Retinal pigment epithelial cell (primary cell): ENCODE measurements at regions not wholly inside any gene's neighbourhood (a gene's known extent, or its start where the extent isn't known, plus 50 kb on each side); places are given as distances from the start of the nearest gene placed in this dataset.

Source experiments
- DNase-seq: peaks from one replicate; pipeline ENCODE4 v3.0.0-alpha.2; 2010; ENCODE audit warnings: low read depth
- H3K4me3 ChIP-seq: 2 replicates; pipeline ENCODE4 v1.5.1; 2011; ENCODE audit warnings: mild to moderate bottlenecking, low read length, control low read depth, moderate library complexity
- TF ChIP-seq, protein P1 (sequence below): conservative IDR thresholded peaks from 2 replicates; pipeline ENCODE4 v1.5.1; 2011; ENCODE audit warnings: low read depth, low read length, control low read depth, inconsistent platforms

- TF ChIP-seq, protein P1, sequence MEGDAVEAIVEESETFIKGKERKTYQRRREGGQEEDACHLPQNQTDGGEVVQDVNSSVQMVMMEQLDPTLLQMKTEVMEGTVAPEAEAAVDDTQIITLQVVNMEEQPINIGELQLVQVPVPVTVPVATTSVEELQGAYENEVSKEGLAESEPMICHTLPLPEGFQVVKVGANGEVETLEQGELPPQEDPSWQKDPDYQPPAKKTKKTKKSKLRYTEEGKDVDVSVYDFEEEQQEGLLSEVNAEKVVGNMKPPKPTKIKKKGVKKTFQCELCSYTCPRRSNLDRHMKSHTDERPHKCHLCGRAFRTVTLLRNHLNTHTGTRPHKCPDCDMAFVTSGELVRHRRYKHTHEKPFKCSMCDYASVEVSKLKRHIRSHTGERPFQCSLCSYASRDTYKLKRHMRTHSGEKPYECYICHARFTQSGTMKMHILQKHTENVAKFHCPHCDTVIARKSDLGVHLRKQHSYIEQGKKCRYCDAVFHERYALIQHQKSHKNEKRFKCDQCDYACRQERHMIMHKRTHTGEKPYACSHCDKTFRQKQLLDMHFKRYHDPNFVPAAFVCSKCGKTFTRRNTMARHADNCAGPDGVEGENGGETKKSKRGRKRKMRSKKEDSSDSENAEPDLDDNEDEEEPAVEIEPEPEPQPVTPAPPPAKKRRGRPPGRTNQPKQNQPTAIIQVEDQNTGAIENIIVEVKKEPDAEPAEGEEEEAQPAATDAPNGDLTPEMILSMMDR = no peak
- DNase-seq = no peak
- H3K4me3 ChIP-seq = no peak overlapping the region
Measured at GRCh38 chr2:136359121-136359965, 241.4 kb upstream of the CXCR4 start.

- DNase-seq = no peak
- TF ChIP-seq, protein P1 = no peak
- H3K4me3 ChIP-seq = no peak overlapping the region
Measured at GRCh38 chr2:136358576-136358975, 240.6 kb upstream of the CXCR4 start.

- no peak overlapping the region for H3K4me3 ChIP-seq
- TF ChIP-seq, protein P1 = no peak
- no peak for DNase-seq
Measured at GRCh38 chr2:136357007-136357380, 239.0 kb upstream of the CXCR4 start.

- DNase-seq = no peak
- TF ChIP-seq, protein P1 = no peak
- no peak overlapping the region for H3K4me3 ChIP-seq
Measured at GRCh38 chr2:136356125-136357006, 238.4 kb upstream of the CXCR4 start.

DNA sequence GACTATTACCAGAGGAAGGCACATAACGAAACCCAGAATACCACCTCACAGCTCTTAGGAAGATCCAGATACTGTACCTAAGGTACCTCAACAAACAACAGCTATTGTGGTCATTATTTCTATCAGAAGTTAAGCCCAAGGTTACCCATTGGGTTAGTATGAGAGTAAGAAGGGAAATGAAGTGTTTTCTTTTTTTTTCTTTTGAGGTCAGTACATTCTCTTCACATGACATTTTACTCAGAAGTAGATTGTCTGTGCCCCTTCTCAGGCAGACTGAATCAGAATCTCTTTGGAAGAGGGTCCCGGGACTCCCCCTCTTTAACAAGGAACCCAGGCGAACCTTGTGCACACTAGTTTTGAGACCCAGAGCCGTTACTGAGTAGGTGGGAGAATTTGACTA, 233.7 kb upstream of the CXCR4 start:
- DNase-seq = no peak
- TF ChIP-seq, protein P1 = no peak
- no peak overlapping the region for H3K4me3 ChIP-seq

DNA sequence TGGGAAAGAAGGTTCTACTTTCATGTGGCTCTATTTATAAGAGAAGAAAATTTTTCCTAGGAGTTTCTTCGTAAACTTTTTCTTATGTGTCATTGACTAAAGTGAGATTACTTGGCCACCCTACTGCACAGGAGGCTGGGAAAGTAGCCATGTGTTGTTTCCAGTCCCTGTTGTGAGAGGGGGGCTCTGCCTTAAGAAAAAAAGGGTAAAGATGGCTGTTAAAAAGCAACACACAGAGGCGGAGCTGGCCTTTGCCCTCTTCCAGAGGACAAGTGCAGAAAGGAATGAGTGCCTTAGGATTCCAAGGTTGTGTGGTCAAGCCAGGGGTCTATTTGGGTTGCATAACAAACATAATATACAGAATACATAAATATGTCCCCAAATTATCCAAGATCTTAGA, 230.0 kb upstream of the CXCR4 start:
- TF ChIP-seq, protein P1 = no peak
- DNase-seq = no peak
- no peak overlapping the region for H3K4me3 ChIP-seq

DNA sequence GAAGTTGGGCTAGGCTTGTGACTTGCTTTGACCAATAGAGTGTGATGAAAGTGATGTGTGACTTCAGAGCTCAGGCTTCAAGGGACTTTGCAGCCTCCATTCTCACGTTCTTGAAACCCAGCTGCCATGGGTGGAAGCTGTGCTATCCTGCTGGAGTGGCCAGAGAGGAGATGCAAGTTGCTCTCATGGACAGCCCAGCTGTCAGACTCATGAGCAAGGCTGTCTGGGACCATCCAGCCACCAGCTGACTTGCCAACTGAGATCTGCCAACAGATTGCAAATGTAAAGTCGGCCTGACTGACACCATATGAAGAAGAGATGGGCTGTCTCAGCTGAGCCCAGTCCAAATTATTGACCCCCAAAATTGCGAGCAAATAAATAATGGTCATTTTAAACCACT, 226.4 kb upstream of the CXCR4 start:
- TF ChIP-seq, protein P1 = no peak

More for the DNA sequence above, 226.4 kb upstream of the CXCR4 start:
- no peak overlapping the region for H3K4me3 ChIP-seq
- no peak for DNase-seq
